ENCODE measurements at regions not wholly inside any gene's neighbourhood (a gene's known extent, or its start where the extent isn't known, plus 50 kb on each side); places are given as distances from the start of the nearest gene placed in this dataset.

- 67% methylated on average over 1 of the region's 1 CpG; no CpG with 5 or more reads in 1 of the 2 experiments for WGBS, 2 experiments (ENCODE audit: extremely low coverage in 2 of 2, insufficient read length in 1 of 2)
Measured at GRCh38 chr12:24400533-24400932, 451.1 kb upstream of the SOX5 start.

More at GRCh38 chr12:24400533-24400932, 451.1 kb upstream of the SOX5 start:
- no peak overlapping the region for H3K14ac ChIP-seq (replicated peaks; ENCODE audit: low read depth, low read length)
- H3K27me3 ChIP-seq (ENCODE audit: control insufficient read depth, insufficient read depth, low read length) = no peaks in the 10 kb centered on the region
- CTCF ChIA-PET = no interaction called here
- no TSS peak for BruUV-seq (replicated peaks)
- H4K8ac ChIP-seq (ENCODE audit: low read depth in 2 of 2, low read length in 2 of 2) = no peak overlapping the region
- H3K9me1 ChIP-seq (ENCODE audit: insufficient read depth, low read length) = no peaks in the 10 kb centered on the region; the same call in 1 of the 2 replicates
- H2BK15ac ChIP-seq (ENCODE audit: low read depth, low read length) = no peak overlapping the region
- H2AFZ ChIP-seq (replicated peaks; ENCODE audit: low read length, poor library complexity) = no peak overlapping the region
- H3K9me3 ChIP-seq (ENCODE audit: control insufficient read depth, insufficient read depth, low read length) = no peaks in the 10 kb centered on the region
- dilution Hi-C loops (cut with HindIII; ENCODE audit: low sequenced_read_pairs, unreplicated experiment) = no loop called here
- H4K91ac ChIP-seq (ENCODE audit: insufficient read depth, low read depth, low read length) = no peak overlapping the region
- no peak overlapping the region for H3K23ac ChIP-seq (ENCODE audit: low read depth, low read length)
- H3K36me3 ChIP-seq (ENCODE audit: control insufficient read depth, insufficient read depth, low read length) = no peaks in the 10 kb centered on the region
- no peaks in the 10 kb centered on the region for H4K20me1 ChIP-seq (ENCODE audit: insufficient read depth, low read length)
- no peak overlapping the region for H3K27ac ChIP-seq (ENCODE audit: insufficient read depth, low read length)
- H2BK120ac ChIP-seq (ENCODE audit: low read depth, low read length) = no peak overlapping the region
- H2AK5ac ChIP-seq (ENCODE audit: low read depth, low read length) = no peak overlapping the region
- H2AK9ac ChIP-seq (replicated peaks; ENCODE audit: low read depth, low read length, poor library complexity) = no peak overlapping the region
- in situ Hi-C loops (cut with MboI; ENCODE audit: low sequenced_read_pairs) = no loop called here
- no peaks in the 10 kb centered on the region; a peak in 1 of 4 replicates for H3K79me1 ChIP-seq (ENCODE audit: low read depth in 1 of 2, low read length in 2 of 2)
- intact Hi-C loops (cut with micrococcal nuclease) = loop anchor here (2.0 kb wide), 1 partner anchor 14 kb away; no protein-coding TSS in a partner anchor
- ATAC-seq (ENCODE audit: low read depth) (no peak), DNase-seq (no peak)
- H3K9ac ChIP-seq (ENCODE audit: low read depth, low read length) = no peak overlapping the region
- no peak overlapping the region for H2BK5ac ChIP-seq (ENCODE audit: low read depth, low read length, poor library complexity, severe bottlenecking)
- H3K18ac ChIP-seq (ENCODE audit: low read depth, low read length) = no peak overlapping the region
- POLR2A ChIA-PET (ENCODE audit: unreplicated experiment) = no interaction called here
- H3K4me1 ChIP-seq (ENCODE audit: control insufficient read depth, insufficient read depth, low read length) = peaks cover 7% of the 10 kb centered on the region
- H3K56ac ChIP-seq (ENCODE audit: extremely low read depth, insufficient read depth, low read length) = no peak overlapping the region
- no peak overlapping the region for H3K4ac ChIP-seq (ENCODE audit: low read depth, low read length)
- H4K5ac ChIP-seq (ENCODE audit: low read depth, low read length) = no peak overlapping the region
- H2BK20ac ChIP-seq (ENCODE audit: low read depth, low read length) = no peak overlapping the region
- no peak overlapping the region for H3K4me2 ChIP-seq (ENCODE audit: low read depth, low read length)
- H3K4me3 ChIP-seq (ENCODE audit: insufficient read depth, low read depth, low read length) = no peak overlapping the region
- TF ChIP-seq RCOR1 (IDR thresholded peaks at IDR 0.05; ENCODE audit: insufficient replicate concordance, low read length) (no peak), MAFK (IDR thresholded peaks at IDR 0.05; ENCODE audit: low read depth, low read length) (peak; percentile 36; the same call in 1 of the 2 replicates)

Measured in IMR-90 (cell line).